Neural progenitor cell (in vitro differentiated cells): ENCODE measurements at regions not wholly inside any gene's neighbourhood (a gene's known extent, or its start where the extent isn't known, plus 50 kb on each side); places are given as distances from the start of the nearest gene placed in this dataset.

Experiments
- DNase-seq: peaks from one replicate; pipeline ENCODE4 v3.0.0-alpha.2; 2016; ENCODE audit warnings: low spot score
- H2AFZ ChIP-seq: fragments of 200-600 bp; sonication (generic); replicated peaks from 2 replicates; pipeline ENCODE4 v1.6.1; 2016; ENCODE audit warnings: antibody characterized with exemption
- H3F3A ChIP-seq: fragments of 200-600 bp; sonication (generic); 2 replicates; pipeline ENCODE4 v1.6.1; 2016; ENCODE audit warnings: antibody characterized with exemption, low read depth
- H3K27ac ChIP-seq: fragments of 200-600 bp; sonication (generic); 2 replicates; pipeline ENCODE4 v1.5.1; 2016; ENCODE audit warnings: mild to moderate bottlenecking
- H3K27me3 ChIP-seq: fragments of 200-600 bp; sonication (generic); 2 replicates; pipeline ENCODE4 v1.6.1; 2016; ENCODE audit warnings: mild to moderate bottlenecking, moderate library complexity
- H3K36me3 ChIP-seq: fragments of 200-600 bp; sonication (generic); 2 replicates; pipeline ENCODE4 v1.5.1; 2016
- H3K4me1 ChIP-seq: fragments of 200-600 bp; sonication (generic); 2 replicates; pipeline ENCODE4 v1.6.1; 2016; ENCODE audit warnings: mixed run types
- H3K4me2 ChIP-seq: fragments of 200-600 bp; sonication (generic); 2 replicates; pipeline ENCODE4 v1.6.1; 2016
- H3K4me3 ChIP-seq: fragments of 200-600 bp; sonication (generic); 2 replicates; pipeline ENCODE4 v1.5.1; 2016
- H3K79me2 ChIP-seq: fragments of 200-600 bp; sonication (generic); 2 replicates; pipeline ENCODE4 v1.6.1; 2016; ENCODE audit warnings: low read depth
- H3K9ac ChIP-seq: fragments of 200-600 bp; sonication (generic); 2 replicates; pipeline ENCODE4 v1.6.1; 2016
- H3K9me3 ChIP-seq: fragments of 200-600 bp; sonication (generic); 2 replicates; pipeline ENCODE4 v1.5.1; 2016; ENCODE audit warnings: low read depth
- H4K20me1 ChIP-seq: fragments of 200-600 bp; sonication (generic); 2 replicates; pipeline ENCODE4 v1.6.1; 2016; ENCODE audit warnings: low read depth
- H3K27ac Mint-ChIP-seq: 3 replicates; pipeline ENCODE4 v1.8.0; 2021; ENCODE audit warnings: mixed read lengths
- H3K27me3 Mint-ChIP-seq: 2 replicates; pipeline ENCODE4 v1.8.0; 2022; ENCODE audit warnings: low read depth, mild to moderate bottlenecking, inconsistent platforms, moderate library complexity, mixed read lengths; ENCODE audit not compliant: insufficient read depth
- H3K36me3 Mint-ChIP-seq: 3 replicates; pipeline ENCODE4 v1.8.0; 2021; ENCODE audit warnings: mixed read lengths
- H3K4me1 Mint-ChIP-seq: 3 replicates; pipeline ENCODE4 v1.8.0; 2021; ENCODE audit warnings: mixed read lengths
- H3K4me3 Mint-ChIP-seq: 3 replicates; pipeline ENCODE4 v1.8.0; 2021; ENCODE audit warnings: mild to moderate bottlenecking, moderate library complexity, mixed read lengths
- H3K9me3 Mint-ChIP-seq: 3 replicates; pipeline ENCODE4 v1.8.0; 2020; ENCODE audit warnings: mixed read lengths
- CTCF ChIP-seq: fragments of 200-600 bp; sonication (generic); IDR thresholded peaks from 2 replicates; pipeline ENCODE4 v1.5.1; 2017; ENCODE audit warnings: antibody characterized with exemption, mild to moderate bottlenecking
- EZH2 ChIP-seq: fragments of 200-600 bp; sonication (generic); IDR thresholded peaks from 2 replicates; pipeline ENCODE4 v1.6.1; 2017; ENCODE audit warnings: antibody characterized with exemption, mild to moderate bottlenecking, moderate library complexity
- EZH2phosphoT487 ChIP-seq: fragments of 200-600 bp; sonication (generic); IDR thresholded peaks from 2 replicates; pipeline ENCODE4 v1.6.1; 2017; ENCODE audit warnings: antibody characterized with exemption

- Histone ChIP-seq H3K79me2 (no peaks in the 10 kb centered on the region), H3K27ac (no peak overlapping the region), H3K36me3 (no peaks in the 10 kb centered on the region), H3K9me3 (no peaks in the 10 kb centered on the region), H3K4me3 (no peak overlapping the region), H4K20me1 (no peaks in the 10 kb centered on the region), H3K4me1 (no peaks in the 10 kb centered on the region), H3K4me2 (no peak overlapping the region), H2AFZ (no peak overlapping the region), H3K9ac (no peak overlapping the region), H3F3A (no peaks in the 10 kb centered on the region), H3K27me3 (no peaks in the 10 kb centered on the region)
- no peak for DNase-seq
- H3K4me1 Mint-ChIP-seq = no peaks in the 10 kb centered on the region
- no peaks in the 10 kb centered on the region for H3K36me3 Mint-ChIP-seq
- H3K9me3 Mint-ChIP-seq = no peaks in the 10 kb centered on the region
- no peak overlapping the region for H3K4me3 Mint-ChIP-seq
- no peak overlapping the region for H3K27ac Mint-ChIP-seq
- no peaks in the 10 kb centered on the region for H3K27me3 Mint-ChIP-seq
- TF ChIP-seq EZH2 = no peak
- TF ChIP-seq CTCF = no peak
- no peak for TF ChIP-seq EZH2phosphoT487
Observed at GRCh38 chr13:61258185-61258584, 157.5 kb downstream of the PCDH20 start.

- H3K36me3 Mint-ChIP-seq = no peaks in the 10 kb centered on the region
- H3K9me3 Mint-ChIP-seq = no peaks in the 10 kb centered on the region
- Histone ChIP-seq H2AFZ (peak overlapping the region; percentile 90), H3K9me3 (no peaks in the 10 kb centered on the region), H3K4me2 (no peak overlapping the region), H3K27me3 (no peaks in the 10 kb centered on the region), H3K4me1 (no peaks in the 10 kb centered on the region), H3K79me2 (no peaks in the 10 kb centered on the region), H3K4me3 (no peak overlapping the region), H3K36me3 (no peaks in the 10 kb centered on the region), H3K27ac (no peak overlapping the region), H3F3A (no peaks in the 10 kb centered on the region), H3K9ac (no peak overlapping the region), H4K20me1 (no peaks in the 10 kb centered on the region)
- H3K4me3 Mint-ChIP-seq = no peak overlapping the region
- peak; percentile 35 for DNase-seq
- TF ChIP-seq EZH2phosphoT487 = no peak
- peak; percentile 53 for TF ChIP-seq CTCF
- H3K27ac Mint-ChIP-seq = no peak overlapping the region
- H3K27me3 Mint-ChIP-seq = no peaks in the 10 kb centered on the region
- no peaks in the 10 kb centered on the region for H3K4me1 Mint-ChIP-seq
Observed at GRCh38 chr13:61255040-61255796, 160.4 kb downstream of the PCDH20 start.

- Mint-ChIP-seq H3K27ac (no peak overlapping the region), H3K4me3 (no peak overlapping the region), H3K36me3 (no peaks in the 10 kb centered on the region), H3K9me3 (no peaks in the 10 kb centered on the region), H3K4me1 (no peaks in the 10 kb centered on the region), H3K27me3 (no peaks in the 10 kb centered on the region)
- TF ChIP-seq CTCF = no peak
- no peak for TF ChIP-seq EZH2
- no peak for TF ChIP-seq EZH2phosphoT487
- Histone ChIP-seq H3K27me3 (no peaks in the 10 kb centered on the region), H3K27ac (no peak overlapping the region), H3F3A (no peaks in the 10 kb centered on the region), H3K4me2 (no peak overlapping the region), H3K9me3 (no peaks in the 10 kb centered on the region), H3K36me3 (no peaks in the 10 kb centered on the region), H3K9ac (no peak overlapping the region), H3K79me2 (no peaks in the 10 kb centered on the region), H3K4me3 (no peak overlapping the region), H4K20me1 (no peaks in the 10 kb centered on the region), H3K4me1 (no peaks in the 10 kb centered on the region), H2AFZ (no peak overlapping the region)
- DNase-seq = no peak
Observed at GRCh38 chr13:61253105-61253877, 162.4 kb downstream of the PCDH20 start.
